GM12873 (cell line): ENCODE measurements at regions not wholly inside any gene's neighbourhood (a gene's known extent, or its start where the extent isn't known, plus 50 kb on each side); places are given as distances from the start of the nearest gene placed in this dataset.

Experiments used
- CTCF ChIP-seq: IDR thresholded peaks from 2 replicates; pipeline ENCODE4 v1.5.1; 2012; ENCODE audit warnings: low read depth, mild to moderate bottlenecking, moderate library complexity, low read length, control low read depth; ENCODE audit not compliant: insufficient read depth; ENCODE audit errors: missing control alignments

DNA sequence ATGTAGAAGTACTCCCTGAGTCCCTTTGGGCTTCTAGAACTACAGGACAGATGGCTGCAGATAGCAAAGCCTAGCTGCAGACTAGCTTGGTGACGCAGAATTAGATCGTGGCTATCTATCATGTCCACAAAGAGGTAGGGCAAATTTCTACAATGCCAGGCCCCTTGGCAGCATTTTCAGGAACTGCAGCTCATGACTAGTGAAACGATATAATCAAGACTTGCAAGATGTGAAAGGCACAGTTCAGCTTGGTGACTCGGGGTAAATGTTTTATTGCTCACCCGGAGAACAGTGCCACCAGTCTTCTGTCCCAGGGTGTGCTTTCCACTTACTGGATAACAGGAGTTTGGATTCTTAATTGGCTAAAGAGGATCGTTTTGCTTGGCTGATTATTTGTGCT is 108.7 kb upstream of the LY86 start:
- TF ChIP-seq CTCF: no peak

DNA sequence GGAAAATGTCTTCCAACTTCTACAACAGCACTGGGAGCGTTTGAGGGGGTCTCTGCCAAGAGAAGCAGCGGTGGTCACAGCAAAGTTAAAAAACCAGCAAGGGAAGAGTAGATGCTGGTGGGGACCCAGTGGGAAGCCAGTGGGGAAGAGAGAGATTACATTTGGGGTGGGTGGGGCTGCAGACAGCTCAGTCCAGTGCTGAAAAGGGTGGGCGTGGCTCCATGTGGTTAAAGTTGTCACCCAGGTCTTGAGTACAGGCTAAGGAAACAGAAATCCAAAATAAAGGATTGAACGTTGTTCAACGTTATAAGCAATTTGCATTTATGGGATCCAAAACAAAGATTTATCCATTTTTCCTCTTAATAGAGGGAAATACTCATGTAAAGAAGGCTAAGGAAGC is 106.3 kb upstream of the LY86 start:
- no peak for TF ChIP-seq CTCF

GRCh38 chr6:6483168-6483567 is 105.4 kb upstream of the LY86 start:
- TF ChIP-seq CTCF: no peak

DNA sequence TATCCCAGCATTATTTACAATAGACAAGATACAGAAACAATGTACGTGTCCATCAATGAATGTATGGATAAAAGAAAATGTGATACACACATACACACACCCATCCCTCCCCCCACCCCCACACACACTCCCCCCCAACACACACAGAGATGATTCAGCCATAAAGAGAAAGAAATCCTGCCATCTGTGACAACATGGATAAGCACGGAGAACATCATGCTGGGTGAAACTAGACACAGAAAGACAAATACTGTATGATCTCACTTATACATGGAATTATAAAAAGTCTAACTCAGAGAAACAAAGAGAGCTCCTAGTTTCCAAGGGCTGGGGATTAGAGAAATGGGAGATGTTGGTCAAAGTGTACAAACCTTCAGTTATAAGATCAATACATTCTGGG is 104.8 kb upstream of the LY86 start:
- no peak for TF ChIP-seq CTCF

DNA sequence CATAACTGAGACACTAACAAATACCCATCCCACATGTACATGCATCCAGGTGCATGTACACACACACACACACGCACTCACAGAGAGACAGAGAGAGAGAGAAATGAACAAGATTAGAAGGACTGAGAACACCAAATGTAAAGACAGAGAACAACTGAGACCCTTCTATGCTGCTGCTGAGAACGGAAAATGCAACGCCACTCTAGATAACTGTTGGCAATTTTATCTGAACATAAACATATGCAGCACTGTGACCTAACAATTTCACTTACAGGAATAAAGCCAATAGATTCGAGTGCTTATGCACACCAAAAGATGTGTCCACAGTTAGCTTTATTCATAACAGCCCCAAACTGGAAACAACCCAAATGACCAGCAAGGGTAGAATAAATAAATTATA is 103.8 kb upstream of the LY86 start:
- no peak for TF ChIP-seq CTCF

DNA sequence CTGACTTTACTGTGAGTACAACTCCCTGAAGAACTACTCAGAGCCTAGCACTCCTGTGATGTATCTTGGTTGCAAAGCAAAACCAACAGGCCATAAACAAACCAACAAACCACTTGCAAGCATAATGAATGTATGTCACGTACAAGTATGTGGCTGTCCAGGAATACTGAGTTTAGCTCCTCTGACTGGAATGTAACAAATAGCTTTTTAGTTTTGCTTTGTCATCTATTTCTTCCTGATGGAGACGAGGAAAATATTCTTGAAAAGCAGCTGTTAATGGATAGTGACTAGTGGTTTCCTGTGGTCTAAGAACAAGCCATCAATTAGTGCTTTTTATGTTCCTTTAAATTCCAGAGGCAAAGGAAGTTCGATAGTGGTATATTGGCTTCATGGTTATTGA is 101.9 kb upstream of the LY86 start:
- TF ChIP-seq CTCF: no peak

GRCh38 chr6:6491761-6492160 is 96.8 kb upstream of the LY86 start:
- TF ChIP-seq CTCF: no peak

GRCh38 chr6:6492675-6493074 is 95.8 kb upstream of the LY86 start:
- TF ChIP-seq CTCF: no peak
